GM12878 (cell line): ENCODE measurements at regions not wholly inside any gene's neighbourhood (a gene's known extent, or its start where the extent isn't known, plus 50 kb on each side); places are given as distances from the start of the nearest gene placed in this dataset.

Source experiments
- ATAC-seq: fragments of 200-7000 bp; cut with Tn5 transposase; 3 replicates; pipeline ENCODE4 v1.9.1; 2020; ENCODE audit warnings: mild to moderate bottlenecking, moderate library complexity
- BruUV-seq: library from RNA; stranded (reverse); fragments of 400-500 nt; replicated peaks from 2 replicates; lab custom pipeline; 2021; lab: Mats Ljungman, UMichigan
- CTCF ChIA-PET: fragments of 300-600 bp; sonication (Branson Sonifier 250); formaldehyde crosslinking; extraction: SDS; loops from one replicate; lab custom pipeline; 2021; ENCODE audit warnings: inconsistent platforms; lab: Yijun Ruan, JAX
- POLR2A ChIA-PET: fragments of 350-600 bp; formaldehyde crosslinking; extraction: SDS; loops from one replicate; lab custom pipeline; 2021; ENCODE audit warnings: inconsistent platforms; lab: Charles Lee
- RAD21 ChIA-PET: fragments of 300-600 bp; sonication (Branson Sonifier 250); formaldehyde crosslinking; loops from one replicate; lab custom pipeline; 2023; ENCODE audit warnings: antibody characterized with exemption; ENCODE audit not compliant: unreplicated experiment; lab: Charles Lee
- SMC1A ChIA-PET: fragments of 300-600 bp; sonication (Branson Sonifier 250); formaldehyde crosslinking; loops from one replicate; lab custom pipeline; 2023; ENCODE audit not compliant: unreplicated experiment, uncharacterized antibody; lab: Charles Lee
- DNase-seq: peaks from one replicate; pipeline ENCODE4 v3.0.0-alpha.2; 2011; ENCODE audit warnings: low read depth, low spot score
- FAIRE-seq: peaks from 3 replicates; lab custom pipeline; 2011; peaks lifted over from hg19 to GRCh38; lab: Jason Lieb, UNC
- H2AFZ ChIP-seq: 2 replicates; pipeline ENCODE4 v1.6.0; 2011; ENCODE audit warnings: low read depth, low read length, control low read depth; ENCODE audit not compliant: control insufficient read depth
- H3K27ac ChIP-seq: 2 replicates; pipeline ENCODE4 v1.5.1; 2011; ENCODE audit warnings: control low read depth; ENCODE audit not compliant: control insufficient read depth, insufficient read depth
- H3K27me3 ChIP-seq, 2 experiments: replicated peaks in 1 of 2; 2 replicates each; pipeline versions ENCODE4 v1.6.0 to v1.6.1; 2011; ENCODE audit warnings: low read length in 1 of 2; ENCODE audit not compliant: control insufficient read depth in 2 of 2, insufficient read depth in 2 of 2
- H3K36me3 ChIP-seq, 2 experiments: 2 replicates each; pipeline ENCODE4 v1.5.1; 2011; ENCODE audit warnings: low read length in 1 of 2; ENCODE audit not compliant: control insufficient read depth in 2 of 2, insufficient read depth in 2 of 2
- H3K4me1 ChIP-seq: 2 replicates; pipeline ENCODE4 v1.6.1; 2011; ENCODE audit warnings: mild to moderate bottlenecking, low read length, moderate library complexity, mixed read lengths; ENCODE audit not compliant: control insufficient read depth, insufficient read depth
- H3K4me2 ChIP-seq: 2 replicates; pipeline ENCODE4 v1.6.0; 2011; ENCODE audit warnings: control low read depth; ENCODE audit not compliant: control insufficient read depth, insufficient read depth
- H3K4me3 ChIP-seq: fragments of 200-600 bp; sonication (generic); 2 replicates; pipeline ENCODE4 v1.5.1; 2016
- H3K79me2 ChIP-seq: 2 replicates; pipeline ENCODE4 v1.6.0; 2011; ENCODE audit warnings: low read length; ENCODE audit not compliant: control insufficient read depth, insufficient read depth
- H3K9ac ChIP-seq: 2 replicates; pipeline ENCODE4 v1.8.0; 2011; ENCODE audit warnings: low read length, control low read depth, mixed read lengths; ENCODE audit not compliant: control insufficient read depth, insufficient read depth
- H3K9me3 ChIP-seq: replicated peaks from 3 replicates; pipeline ENCODE4 v1.5.1; 2011; ENCODE audit warnings: mild to moderate bottlenecking, low read length; ENCODE audit not compliant: control insufficient read depth, insufficient read depth
- H4K20me1 ChIP-seq: 2 replicates; pipeline ENCODE4 v1.6.0; 2011; ENCODE audit not compliant: control insufficient read depth, insufficient read depth
- ASH2L ChIP-seq: fragments of 300-600, 200-600 bp; sonication (generic); IDR thresholded peaks from 2 replicates; pipeline ENCODE4 v1.6.1; 2017; ENCODE audit warnings: low read depth, mild to moderate bottlenecking, borderline replicate concordance
- CBFB ChIP-seq: IDR thresholded peaks from 2 replicates; pipeline ENCODE4 v1.6.1; 2016; ENCODE audit warnings: antibody characterized with exemption, low read depth
- E2F8 ChIP-seq: fragments of 450-650 bp; IDR thresholded peaks from 2 replicates; pipeline ENCODE4 v1.6.1; 2018; ENCODE audit warnings: mild to moderate bottlenecking, low read depth, moderate library complexity; ENCODE audit not compliant: partially characterized antibody
- EP300 ChIP-seq, 2 experiments: fragments of 150-350 bp in 1 of 2; IDR thresholded peaks; 2 replicates each; pipeline ENCODE4 v1.6.1; 2011 to 2012; ENCODE audit warnings: low read depth in 2 of 2, low read length in 2 of 2, borderline replicate concordance in 1 of 2, improper control_type of control experiment in 1 of 2, inconsistent platforms in 1 of 2; ENCODE audit not compliant: control insufficient read depth in 1 of 2
- FOXM1 ChIP-seq: IDR thresholded peaks from 2 replicates; pipeline ENCODE4 v1.6.1; 2012; ENCODE audit warnings: low read depth, mild to moderate bottlenecking, inconsistent platforms, low read length, moderate library complexity
- HDAC6 ChIP-seq: fragments of 200-600 bp; sonication (generic); IDR thresholded peaks from one replicate; pipeline ENCODE4 v1.8.0; 2017; ENCODE audit warnings: antibody characterized with exemption; ENCODE audit not compliant: unreplicated experiment
- MEF2B ChIP-seq: fragments of 450-650 bp; IDR thresholded peaks from 2 replicates; pipeline ENCODE4 v1.6.1; 2018; ENCODE audit warnings: mild to moderate bottlenecking, moderate library complexity; ENCODE audit not compliant: partially characterized antibody, poor library complexity, severe bottlenecking
- NBN ChIP-seq: fragments of 450-650 bp; IDR thresholded peaks from 2 replicates; pipeline ENCODE4 v1.6.1; 2016
- NFIC ChIP-seq: IDR thresholded peaks from 2 replicates; pipeline ENCODE4 v1.6.1; 2012; ENCODE audit warnings: low read depth, mild to moderate bottlenecking, inconsistent platforms, low read length, moderate library complexity
- NR2C1 ChIP-seq: fragments of 450-650 bp; IDR thresholded peaks from 2 replicates; pipeline ENCODE4 v1.6.1; 2017; ENCODE audit warnings: antibody characterized with exemption, mild to moderate bottlenecking, moderate library complexity
- PAX5 ChIP-seq: IDR thresholded peaks from 2 replicates; pipeline ENCODE4 v1.6.1; 2011; ENCODE audit warnings: low read depth, low read length, borderline replicate concordance
- PML ChIP-seq: IDR thresholded peaks from 2 replicates; pipeline ENCODE4 v1.6.1; 2012; ENCODE audit warnings: low read length, inconsistent platforms
- POLR2AphosphoS2 ChIP-seq: IDR thresholded peaks from 2 replicates; pipeline ENCODE4 v1.6.1; 2011; ENCODE audit warnings: low read depth, mild to moderate bottlenecking, low read length, improper control_type of control experiment, moderate library complexity
- RB1 ChIP-seq: fragments of 450-650 bp; formaldehyde crosslinking; IDR thresholded peaks from 2 replicates; pipeline ENCODE4 v1.6.1; 2017; ENCODE audit warnings: mild to moderate bottlenecking, borderline replicate concordance
- ZNF207 ChIP-seq: fragments of 450-650 bp; IDR thresholded peaks from 2 replicates; pipeline ENCODE4 v1.6.1; 2014; ENCODE audit warnings: antibody characterized with exemption, mild to moderate bottlenecking, borderline replicate concordance
- ZNF622 ChIP-seq: fragments of 450-650 bp; IDR thresholded peaks from 2 replicates; pipeline ENCODE4 v1.6.1; 2017; ENCODE audit warnings: mild to moderate bottlenecking, inconsistent platforms
- ZSCAN29 ChIP-seq: fragments of 450-650 bp; IDR thresholded peaks from 2 replicates; pipeline ENCODE4 v1.6.1; 2017; ENCODE audit warnings: mild to moderate bottlenecking, moderate library complexity
- WGBS: methylation state at CpG from one replicate; pipeline ENCODE4 v1.1.6; 2016; ENCODE audit warnings: low lambda C conversion rate; ENCODE audit not compliant: insufficient replicate concordance, insufficient coverage; ENCODE audit errors: missing lambda C conversion rate; 5-methylcytosine and 5-hydroxymethylcytosine counted together
- in situ Hi-C: fragments of 300-500 bp; cut with MboI; formaldehyde crosslinking; loops from 9 replicates; pipeline ENCODE4 v1.14.3; 2018; ENCODE audit warnings: mixed read lengths
- intact Hi-C: fragments of 100-400 bp; cut with micrococcal nuclease; formaldehyde crosslinking; loops from one replicate; pipeline ENCODE4 v1.14.2; 2022; ENCODE audit not compliant: unreplicated experiment
- TF ChIP-seq, protein P1 (sequence below): fragments of 450-650 bp; IDR thresholded peaks from 2 replicates; pipeline ENCODE4 v1.6.1; 2017; ENCODE audit warnings: mild to moderate bottlenecking, moderate library complexity

DNA sequence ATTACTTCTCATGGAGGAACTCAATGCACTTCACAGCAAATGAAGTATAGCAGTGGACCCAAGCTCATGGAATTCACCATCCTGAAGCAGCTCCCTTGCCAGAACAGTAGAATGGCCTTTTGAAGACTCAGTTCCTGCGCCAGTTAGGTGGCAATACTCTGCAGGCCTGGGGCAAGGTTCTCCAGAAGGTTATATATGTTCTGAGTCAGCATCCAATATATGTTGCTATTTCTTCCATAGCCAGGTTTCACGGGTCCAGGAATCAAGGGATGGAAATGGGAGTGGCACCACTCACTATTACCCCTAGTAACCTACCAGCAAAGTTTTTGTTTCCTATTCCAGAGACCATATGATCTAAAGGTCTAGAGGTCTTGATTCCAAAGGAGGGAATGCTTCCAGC, 56.4 kb upstream of the CNKSR3 start:
- Histone ChIP-seq H3K4me2 (no peak overlapping the region), H3K27ac (no peak overlapping the region), H3K9ac (no peak overlapping the region), H3K9me3 (no peaks in the 10 kb centered on the region; the same call in 2 of the 3 replicates), H4K20me1 (no peaks in the 10 kb centered on the region), H3K79me2 (no peaks in the 10 kb centered on the region), H3K4me3 (no peak overlapping the region), H3K4me1 (no peaks in the 10 kb centered on the region), H3K27me3 (no peaks in the 10 kb centered on the region; a peak in 2 of 4 replicates), H3K36me3 (no peaks in the 10 kb centered on the region), H2AFZ (no peak overlapping the region)
- DNase-seq = no peak
- 56% methylated on average over 2 of the region's 2 CpGs for WGBS
- ChIA-PET RAD21 (no interaction called here), SMC1A (interaction anchor here (1.3 kb wide), 1 partner anchor 18 kb away, joined by 3 read pairs; no protein-coding TSS in a partner anchor), POLR2A (no interaction called here), CTCF (no interaction called here)
- no peak for FAIRE-seq
- no peak for ATAC-seq
- in situ Hi-C loops = no loop called here
- BruUV-seq = no TSS peak
- intact Hi-C loops = no loop called here
- TF ChIP-seq ZNF207 (no peak), ZNF622 (no peak), PML (no peak), ASH2L (no peak), FOXM1 (no peak), POLR2AphosphoS2 (no peak), RB1 (no peak), E2F8 (no peak), HDAC6 (no peak), NBN (no peak), NFIC (no peak), ZSCAN29 (no peak), NR2C1 (no peak), PAX5 (no peak), CBFB (no peak), MEF2B (no peak), EP300 (IDR thresholded peaks at IDR 0.05; ENCODE audit: borderline replicate concordance in 1 of 2, control insufficient read depth in 1 of 2, low read depth in 2 of 2, low read length in 2 of 2) (no peak)
- TF ChIP-seq, protein P1, sequence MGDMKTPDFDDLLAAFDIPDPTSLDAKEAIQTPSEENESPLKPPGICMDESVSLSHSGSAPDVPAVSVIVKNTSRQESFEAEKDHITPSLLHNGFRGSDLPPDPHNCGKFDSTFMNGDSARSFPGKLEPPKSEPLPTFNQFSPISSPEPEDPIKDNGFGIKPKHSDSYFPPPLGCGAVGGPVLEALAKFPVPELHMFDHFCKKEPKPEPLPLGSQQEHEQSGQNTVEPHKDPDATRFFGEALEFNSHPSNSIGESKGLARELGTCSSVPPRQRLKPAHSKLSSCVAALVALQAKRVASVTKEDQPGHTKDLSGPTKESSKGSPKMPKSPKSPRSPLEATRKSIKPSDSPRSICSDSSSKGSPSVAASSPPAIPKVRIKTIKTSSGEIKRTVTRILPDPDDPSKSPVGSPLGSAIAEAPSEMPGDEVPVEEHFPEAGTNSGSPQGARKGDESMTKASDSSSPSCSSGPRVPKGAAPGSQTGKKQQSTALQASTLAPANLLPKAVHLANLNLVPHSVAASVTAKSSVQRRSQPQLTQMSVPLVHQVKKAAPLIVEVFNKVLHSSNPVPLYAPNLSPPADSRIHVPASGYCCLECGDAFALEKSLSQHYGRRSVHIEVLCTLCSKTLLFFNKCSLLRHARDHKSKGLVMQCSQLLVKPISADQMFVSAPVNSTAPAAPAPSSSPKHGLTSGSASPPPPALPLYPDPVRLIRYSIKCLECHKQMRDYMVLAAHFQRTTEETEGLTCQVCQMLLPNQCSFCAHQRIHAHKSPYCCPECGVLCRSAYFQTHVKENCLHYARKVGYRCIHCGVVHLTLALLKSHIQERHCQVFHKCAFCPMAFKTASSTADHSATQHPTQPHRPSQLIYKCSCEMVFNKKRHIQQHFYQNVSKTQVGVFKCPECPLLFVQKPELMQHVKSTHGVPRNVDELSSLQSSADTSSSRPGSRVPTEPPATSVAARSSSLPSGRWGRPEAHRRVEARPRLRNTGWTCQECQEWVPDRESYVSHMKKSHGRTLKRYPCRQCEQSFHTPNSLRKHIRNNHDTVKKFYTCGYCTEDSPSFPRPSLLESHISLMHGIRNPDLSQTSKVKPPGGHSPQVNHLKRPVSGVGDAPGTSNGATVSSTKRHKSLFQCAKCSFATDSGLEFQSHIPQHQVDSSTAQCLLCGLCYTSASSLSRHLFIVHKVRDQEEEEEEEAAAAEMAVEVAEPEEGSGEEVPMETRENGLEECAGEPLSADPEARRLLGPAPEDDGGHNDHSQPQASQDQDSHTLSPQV = no peak
